Calu3 (cell line): ENCODE measurements at regions not wholly inside any gene's neighbourhood (a gene's known extent, or its start where the extent isn't known, plus 50 kb on each side); places are given as distances from the start of the nearest gene placed in this dataset.

Experiments used
- BruUV-seq: library from RNA; stranded (reverse); fragments of 400-500 nt; replicated peaks from 2 replicates; lab custom pipeline; 2021; lab: Mats Ljungman, UMichigan
- CTCF ChIA-PET: fragments of 300-600 bp; sonication (Branson Sonifier 250); formaldehyde crosslinking; loops from one replicate; lab custom pipeline; 2022; ENCODE audit warnings: antibody characterized with exemption; lab: Charles Lee
- DNase-seq: peaks from one replicate; pipeline ENCODE4 v3.0.0; 2022
- H3K27ac Mint-ChIP-seq: one replicate; pipeline ENCODE4 v1.8.0; 2022; ENCODE audit warnings: mixed read lengths; ENCODE audit not compliant: unreplicated experiment
- H3K27me3 Mint-ChIP-seq: one replicate; pipeline ENCODE4 v1.8.0; 2022; ENCODE audit warnings: mixed read lengths; ENCODE audit not compliant: unreplicated experiment
- H3K36me3 Mint-ChIP-seq: one replicate; pipeline ENCODE4 v1.8.0; 2022; ENCODE audit warnings: mild to moderate bottlenecking, moderate library complexity, mixed read lengths; ENCODE audit not compliant: insufficient read depth, unreplicated experiment
- H3K4me1 Mint-ChIP-seq: one replicate; pipeline ENCODE4 v1.8.0; 2022; ENCODE audit warnings: mild to moderate bottlenecking, low read depth, mixed read lengths; ENCODE audit not compliant: unreplicated experiment
- H3K4me3 Mint-ChIP-seq: one replicate; pipeline ENCODE4 v1.8.0; 2022; ENCODE audit warnings: mild to moderate bottlenecking, low read depth, moderate library complexity, mixed read lengths; ENCODE audit not compliant: unreplicated experiment
- H3K9me3 Mint-ChIP-seq: one replicate; pipeline ENCODE4 v1.8.0; 2022; ENCODE audit warnings: low read depth, mixed read lengths; ENCODE audit not compliant: unreplicated experiment
- intact Hi-C: fragments of 100-400 bp; cut with micrococcal nuclease; formaldehyde crosslinking; loops from one replicate; pipeline ENCODE4 v1.10.0; 2022; ENCODE audit not compliant: unreplicated experiment
- TF ChIP-seq, protein P1 (sequence below): fragments of 200-600 bp; IDR thresholded peaks from one replicate; pipeline ENCODE4 v1.8.0; 2022; ENCODE audit warnings: antibody characterized with exemption; ENCODE audit not compliant: unreplicated experiment

- Mint-ChIP-seq H3K36me3 (no peaks in the 10 kb centered on the region), H3K4me3 (no peak overlapping the region), H3K27ac (no peak overlapping the region), H3K27me3 (peaks cover 15% of the 10 kb centered on the region), H3K9me3 (no peaks in the 10 kb centered on the region), H3K4me1 (no peaks in the 10 kb centered on the region)
- TF ChIP-seq, protein P1, sequence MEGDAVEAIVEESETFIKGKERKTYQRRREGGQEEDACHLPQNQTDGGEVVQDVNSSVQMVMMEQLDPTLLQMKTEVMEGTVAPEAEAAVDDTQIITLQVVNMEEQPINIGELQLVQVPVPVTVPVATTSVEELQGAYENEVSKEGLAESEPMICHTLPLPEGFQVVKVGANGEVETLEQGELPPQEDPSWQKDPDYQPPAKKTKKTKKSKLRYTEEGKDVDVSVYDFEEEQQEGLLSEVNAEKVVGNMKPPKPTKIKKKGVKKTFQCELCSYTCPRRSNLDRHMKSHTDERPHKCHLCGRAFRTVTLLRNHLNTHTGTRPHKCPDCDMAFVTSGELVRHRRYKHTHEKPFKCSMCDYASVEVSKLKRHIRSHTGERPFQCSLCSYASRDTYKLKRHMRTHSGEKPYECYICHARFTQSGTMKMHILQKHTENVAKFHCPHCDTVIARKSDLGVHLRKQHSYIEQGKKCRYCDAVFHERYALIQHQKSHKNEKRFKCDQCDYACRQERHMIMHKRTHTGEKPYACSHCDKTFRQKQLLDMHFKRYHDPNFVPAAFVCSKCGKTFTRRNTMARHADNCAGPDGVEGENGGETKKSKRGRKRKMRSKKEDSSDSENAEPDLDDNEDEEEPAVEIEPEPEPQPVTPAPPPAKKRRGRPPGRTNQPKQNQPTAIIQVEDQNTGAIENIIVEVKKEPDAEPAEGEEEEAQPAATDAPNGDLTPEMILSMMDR: no peak
- no TSS peak for BruUV-seq
- DNase-seq: no peak
- CTCF ChIA-PET: no interaction called here
- intact Hi-C loops: no loop called here
Observed at GRCh38 chr19:34057155-34057554, 115.1 kb upstream of the LSM14A start.

DNA sequence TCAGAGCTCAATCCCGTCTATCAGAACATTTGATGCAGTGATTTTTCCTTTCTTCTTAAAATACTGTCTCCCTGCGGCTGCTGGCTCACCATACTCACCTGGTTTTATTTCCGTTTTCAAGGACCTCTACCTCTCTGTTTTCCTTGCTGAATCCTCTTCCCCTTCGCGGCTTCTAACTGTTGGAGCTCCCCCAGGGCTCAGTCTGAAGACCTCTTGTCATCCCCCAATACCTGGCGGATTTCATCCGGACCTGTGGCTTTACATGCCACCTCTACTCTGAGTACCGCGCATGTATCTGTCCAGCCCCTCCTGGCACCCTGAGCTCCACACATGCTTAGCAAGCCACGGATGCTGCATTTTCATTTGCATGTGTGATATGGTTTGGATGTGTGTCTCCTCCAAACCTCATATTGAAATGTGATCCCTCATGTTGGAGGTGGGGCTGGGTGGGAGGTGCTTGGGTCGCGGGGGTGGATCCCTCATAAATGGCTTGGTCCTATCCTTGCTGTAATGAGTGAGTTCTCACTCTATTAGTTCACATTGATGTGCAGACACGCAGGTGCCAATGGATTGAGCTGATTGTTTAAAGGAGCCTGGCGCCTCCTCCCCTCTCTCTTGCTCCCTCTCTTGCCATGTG is 106.2 kb upstream of the LSM14A start:
- intact Hi-C loops: no loop called here
- peaks cover 71% of the 10 kb centered on the region for H3K27me3 Mint-ChIP-seq
- CTCF ChIA-PET: interaction anchor here (1.0 kb wide), 1 partner anchor 10 kb away, joined by 3 read pairs; no protein-coding TSS in a partner anchor
- no peaks in the 10 kb centered on the region for H3K36me3 Mint-ChIP-seq
- H3K4me3 Mint-ChIP-seq: no peak overlapping the region
- no peaks in the 10 kb centered on the region for H3K4me1 Mint-ChIP-seq
- DNase-seq: no peak
- H3K27ac Mint-ChIP-seq: no peak overlapping the region
- no TSS peak for BruUV-seq
- no peaks in the 10 kb centered on the region for H3K9me3 Mint-ChIP-seq
- TF ChIP-seq, protein P1: no peak

GRCh38 chr19:34067861-34068271 is 104.4 kb upstream of the LSM14A start:
- intact Hi-C loops: no loop called here
- no peak for DNase-seq
- Mint-ChIP-seq H3K4me1 (no peaks in the 10 kb centered on the region), H3K9me3 (no peaks in the 10 kb centered on the region), H3K4me3 (no peak overlapping the region), H3K27me3 (peaks cover 85% of the 10 kb centered on the region), H3K27ac (no peak overlapping the region), H3K36me3 (no peaks in the 10 kb centered on the region)
- CTCF ChIA-PET: no interaction called here
- no TSS peak for BruUV-seq
- TF ChIP-seq, protein P1: no peak

GRCh38 chr19:34075661-34076091 is 96.6 kb upstream of the LSM14A start:
- H3K36me3 Mint-ChIP-seq: no peaks in the 10 kb centered on the region
- H3K4me3 Mint-ChIP-seq: no peak overlapping the region
- DNase-seq: no peak
- peaks cover 63% of the 10 kb centered on the region for H3K27me3 Mint-ChIP-seq
- intact Hi-C loops: no loop called here
- H3K27ac Mint-ChIP-seq: no peak overlapping the region
- TF ChIP-seq, protein P1: no peak
- BruUV-seq: no TSS peak
- no peaks in the 10 kb centered on the region for H3K9me3 Mint-ChIP-seq
- CTCF ChIA-PET: interaction anchor here (0.6 kb wide), 1 partner anchor 208 kb away, joined by 5 read pairs; no protein-coding TSS in a partner anchor
- H3K4me1 Mint-ChIP-seq: no peaks in the 10 kb centered on the region
